HepG2 (cell line): ENCODE measurements at regions not wholly inside any gene's neighbourhood (a gene's known extent, or its start where the extent isn't known, plus 50 kb on each side); places are given as distances from the start of the nearest gene placed in this dataset.
A peak's percentile ranks its signal among the peaks of the same experiment; 100 is the strongest.

Experiments used
- ATF2 ChIP-seq: sonication (generic); formaldehyde crosslinking; IDR thresholded peaks from 2 replicates; pipeline ENCODE4 v1.4.0; 2020; ENCODE audit warnings: missing genetic modification reagents
- HOXA5 ChIP-seq: sonication (generic); formaldehyde crosslinking; IDR thresholded peaks from 2 replicates; pipeline ENCODE4 v1.4.0; 2020; ENCODE audit warnings: missing genetic modification reagents
- MAF1 ChIP-seq: sonication (generic); formaldehyde crosslinking; IDR thresholded peaks from 2 replicates; pipeline ENCODE4 v1.5.0; 2020; ENCODE audit warnings: missing genetic modification reagents, borderline replicate concordance
- MAFG ChIP-seq: sonication (generic); formaldehyde crosslinking; IDR thresholded peaks from 2 replicates; pipeline ENCODE4 v1.5.1; 2020; ENCODE audit warnings: mild to moderate bottlenecking, missing genetic modification reagents
- SMC3 ChIP-seq: IDR thresholded peaks from 2 replicates; pipeline ENCODE4 v1.6.1; 2011; ENCODE audit warnings: low read length, improper control_type of control experiment
- YEATS4 ChIP-seq: sonication (generic); formaldehyde crosslinking; IDR thresholded peaks from 2 replicates; pipeline ENCODE4 v1.4.0; 2020; ENCODE audit warnings: missing genetic modification reagents, borderline replicate concordance
- ZNF407 ChIP-seq: sonication (generic); formaldehyde crosslinking; IDR thresholded peaks from one replicate; pipeline ENCODE4 v1.5.1; 2020; ENCODE audit warnings: mild to moderate bottlenecking, missing genetic modification reagents; ENCODE audit errors: not compliant biosample characterization
- ZNF460 ChIP-seq: sonication (generic); formaldehyde crosslinking; IDR thresholded peaks from 2 replicates; pipeline ENCODE4 v1.5.1; 2020; ENCODE audit warnings: missing genetic modification reagents, mild to moderate bottlenecking, borderline replicate concordance
- TF ChIP-seq, protein P1 (sequence below): fragments of 450-650 bp; IDR thresholded peaks from 2 replicates; pipeline ENCODE4 v1.6.1; 2016

DNA sequence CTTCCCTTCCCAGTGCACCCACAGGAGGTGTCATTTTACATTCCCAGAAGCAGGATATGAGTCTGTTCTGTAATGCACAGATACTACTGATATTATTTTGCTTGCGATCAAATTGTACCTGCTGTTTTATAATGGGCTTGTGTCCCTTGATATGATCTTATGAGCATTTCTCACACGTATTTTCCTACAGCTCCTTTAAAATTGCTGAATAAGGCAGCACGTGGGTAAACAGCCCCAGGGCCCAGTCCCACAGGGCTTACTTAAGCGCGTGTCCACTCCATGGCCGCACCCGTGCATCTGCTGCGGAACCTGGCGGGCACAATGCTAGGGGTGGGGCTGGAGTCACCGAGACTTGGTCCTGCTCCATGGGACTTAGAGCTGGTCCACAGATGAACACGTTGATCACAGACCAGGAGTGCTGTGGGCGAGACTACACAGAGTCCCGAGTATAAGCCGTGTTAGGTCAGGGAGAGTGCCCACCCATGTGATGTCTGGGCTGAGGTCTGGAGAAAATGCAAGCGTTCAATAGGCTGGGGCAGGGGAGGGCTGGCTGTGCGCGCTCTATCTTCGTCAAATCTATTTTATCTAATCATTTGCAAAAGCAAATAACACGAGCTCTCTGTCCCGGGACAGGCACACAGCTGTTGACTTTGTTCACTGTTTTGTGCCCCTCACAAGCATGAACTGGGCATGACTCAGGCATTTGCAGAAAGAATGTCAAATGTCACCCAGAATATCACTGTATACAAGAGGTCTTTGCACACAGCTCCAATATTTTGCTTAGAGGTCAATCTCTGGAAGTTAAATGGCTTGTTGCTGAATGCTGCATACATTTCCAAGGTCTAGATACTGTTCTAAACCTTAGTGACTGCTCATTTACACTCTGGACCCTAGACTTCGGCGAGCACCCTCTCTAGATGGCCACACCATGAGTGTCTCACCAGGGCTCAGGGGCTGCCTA lies 119.3 kb downstream of the CRYAA start:
- TF ChIP-seq YEATS4 (CRISPR knock-in tag) (no peak; the same call in 1 of the 2 replicates), ZNF460 (no peak), HOXA5 (CRISPR knock-in tag) (no peak), ATF2 (CRISPR knock-in tag) (peak; percentile 58; the same call in 1 of the 2 replicates), ZNF407 (CRISPR knock-in tag) (no peak), MAF1 (CRISPR knock-in tag) (no peak), SMC3 (no peak), MAFG (CRISPR knock-in tag) (0 out of 2 replicates have a peak, but pooled peaks have one; percentile 39)
- TF ChIP-seq, protein P1, sequence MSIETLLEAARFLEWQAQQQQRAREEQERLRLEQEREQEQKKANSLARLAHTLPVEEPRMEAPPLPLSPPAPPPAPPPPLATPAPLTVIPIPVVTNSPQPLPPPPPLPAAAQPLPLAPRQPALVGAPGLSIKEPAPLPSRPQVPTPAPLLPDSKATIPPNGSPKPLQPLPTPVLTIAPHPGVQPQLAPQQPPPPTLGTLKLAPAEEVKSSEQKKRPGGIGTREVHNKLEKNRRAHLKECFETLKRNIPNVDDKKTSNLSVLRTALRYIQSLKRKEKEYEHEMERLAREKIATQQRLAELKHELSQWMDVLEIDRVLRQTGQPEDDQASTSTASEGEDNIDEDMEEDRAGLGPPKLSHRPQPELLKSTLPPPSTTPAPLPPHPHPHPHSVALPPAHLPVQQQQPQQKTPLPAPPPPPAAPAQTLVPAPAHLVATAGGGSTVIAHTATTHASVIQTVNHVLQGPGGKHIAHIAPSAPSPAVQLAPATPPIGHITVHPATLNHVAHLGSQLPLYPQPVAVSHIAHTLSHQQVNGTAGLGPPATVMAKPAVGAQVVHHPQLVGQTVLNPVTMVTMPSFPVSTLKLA = no peak
